ENCODE measurements at regions not wholly inside any gene's neighbourhood (a gene's known extent, or its start where the extent isn't known, plus 50 kb on each side); places are given as distances from the start of the nearest gene placed in this dataset.

GRCh38 chr19:27746691-27747380, 1466.1 kb downstream of the UQCRFS1 start:
- Mint-ChIP-seq H3K4me3 (ENCODE audit: unreplicated experiment) (no peak overlapping the region), H3K27me3 (ENCODE audit: unreplicated experiment) (peaks cover 1% of the 10 kb centered on the region), H3K27ac (ENCODE audit: unreplicated experiment) (no peak overlapping the region), H3K36me3 (ENCODE audit: low read depth, unreplicated experiment) (peaks cover 12% of the 10 kb centered on the region), H3K9me3 (ENCODE audit: unreplicated experiment) (peaks cover 10% of the 10 kb centered on the region), H3K4me1 (ENCODE audit: unreplicated experiment) (peaks cover 4% of the 10 kb centered on the region)
- DNase-seq (ENCODE audit: low spot score) = peak; percentile 50
- peak; percentile 16 for TF ChIP-seq CTCF (IDR thresholded peaks at IDR 0.05; ENCODE audit: unreplicated experiment)

- Mint-ChIP-seq H3K27ac (ENCODE audit: unreplicated experiment) (no peak overlapping the region), H3K9me3 (ENCODE audit: unreplicated experiment) (peaks cover 13% of the 10 kb centered on the region), H3K4me1 (ENCODE audit: unreplicated experiment) (peaks cover 4% of the 10 kb centered on the region), H3K27me3 (ENCODE audit: unreplicated experiment) (peaks cover 1% of the 10 kb centered on the region), H3K36me3 (ENCODE audit: low read depth, unreplicated experiment) (peaks cover 14% of the 10 kb centered on the region), H3K4me3 (ENCODE audit: unreplicated experiment) (peak overlapping the region; percentile 44)
- TF ChIP-seq CTCF (IDR thresholded peaks at IDR 0.05; ENCODE audit: unreplicated experiment) = no peak
- DNase-seq (ENCODE audit: low spot score) = no peak
Measured at GRCh38 chr19:27745978-27746542, 1466.9 kb downstream of the UQCRFS1 start.

GRCh38 chr19:27744926-27745768, 1467.8 kb downstream of the UQCRFS1 start:
- no peak overlapping the region for H3K4me3 Mint-ChIP-seq (ENCODE audit: unreplicated experiment)
- no peak for TF ChIP-seq CTCF (IDR thresholded peaks at IDR 0.05; ENCODE audit: unreplicated experiment)
- no peak overlapping the region for H3K27ac Mint-ChIP-seq (ENCODE audit: unreplicated experiment)
- peaks cover 1% of the 10 kb centered on the region for H3K27me3 Mint-ChIP-seq (ENCODE audit: unreplicated experiment)
- DNase-seq (ENCODE audit: low spot score) = no peak
- peaks cover 4% of the 10 kb centered on the region for H3K4me1 Mint-ChIP-seq (ENCODE audit: unreplicated experiment)
- H3K9me3 Mint-ChIP-seq (ENCODE audit: unreplicated experiment) = peaks cover 21% of the 10 kb centered on the region
- peaks cover 17% of the 10 kb centered on the region for H3K36me3 Mint-ChIP-seq (ENCODE audit: low read depth, unreplicated experiment)

- H3K4me3 Mint-ChIP-seq (ENCODE audit: unreplicated experiment) = no peak overlapping the region
- DNase-seq (ENCODE audit: low spot score) = no peak
- peaks cover 17% of the 10 kb centered on the region for H3K36me3 Mint-ChIP-seq (ENCODE audit: low read depth, unreplicated experiment)
- no peak for TF ChIP-seq CTCF (IDR thresholded peaks at IDR 0.05; ENCODE audit: unreplicated experiment)
- H3K27ac Mint-ChIP-seq (ENCODE audit: unreplicated experiment) = no peak overlapping the region
- peaks cover 40% of the 10 kb centered on the region for H3K9me3 Mint-ChIP-seq (ENCODE audit: unreplicated experiment)
- peaks cover 4% of the 10 kb centered on the region for H3K4me1 Mint-ChIP-seq (ENCODE audit: unreplicated experiment)
- H3K27me3 Mint-ChIP-seq (ENCODE audit: unreplicated experiment) = peaks cover 1% of the 10 kb centered on the region
Measured at GRCh38 chr19:27742041-27742440, 1470.9 kb downstream of the UQCRFS1 start.
